Testis (tissue), 2 donors: ENCODE measurements at regions not wholly inside any gene's neighbourhood (a gene's known extent, or its start where the extent isn't known, plus 50 kb on each side); places are given as distances from the start of the nearest gene placed in this dataset.

Source experiments
- DNase-seq: peaks from one replicate; pipeline ENCODE4 v3.0.0-alpha.2; 2019
- H3K27ac ChIP-seq, 2 donors: fragments of 200-600 bp; sonication (generic); one replicate each; pipeline ENCODE4 v1.5.1; 2019
- H3K27me3 ChIP-seq: fragments of 200-600 bp; sonication (generic); one replicate; pipeline ENCODE4 v1.5.1; 2019
- H3K36me3 ChIP-seq: fragments of 200-600 bp; sonication (generic); one replicate; pipeline ENCODE4 v1.5.1; 2017; ENCODE audit warnings: low read depth; ENCODE audit errors: missing control alignments
- H3K4me1 ChIP-seq: fragments of 200-600 bp; sonication (generic); one replicate; pipeline ENCODE4 v1.5.1; 2019
- H3K4me3 ChIP-seq, 2 donors: fragments of 200-600 bp; sonication (generic); one replicate each; pipeline ENCODE4 v1.5.1; 2017 to 2019
- H3K9me3 ChIP-seq: fragments of 200-600 bp; sonication (generic); one replicate; pipeline ENCODE4 v1.5.1; 2017
- CTCF ChIP-seq, 3 experiments: fragments of 450-650 bp in 2 of 3; fragments of 200-600 bp in 1 of 3; sonication (generic) in 1 of 3; IDR thresholded peaks; one replicate each; pipeline ENCODE4 v1.5.1; 2016 to 2019; ENCODE audit warnings: antibody characterized with exemption in 3 of 3, mild to moderate bottlenecking in 2 of 3, moderate library complexity in 1 of 3
- POLR2A ChIP-seq: fragments of 450-650 bp; IDR thresholded peaks from one replicate; pipeline ENCODE4 v1.6.1; 2017; ENCODE audit warnings: antibody characterized with exemption, mild to moderate bottlenecking, moderate library complexity
- WGBS, 2 donors: methylation state at CpG; one replicate each; pipeline ENCODE4 v1.1.5; 2018; 5-methylcytosine and 5-hydroxymethylcytosine counted together
- intact Hi-C: fragments of 100-400 bp; cut with DNase I; formaldehyde crosslinking; loops from one replicate; pipeline ENCODE4 v1.15.1; 2023; ENCODE audit warnings: low total_unique reads

DNA sequence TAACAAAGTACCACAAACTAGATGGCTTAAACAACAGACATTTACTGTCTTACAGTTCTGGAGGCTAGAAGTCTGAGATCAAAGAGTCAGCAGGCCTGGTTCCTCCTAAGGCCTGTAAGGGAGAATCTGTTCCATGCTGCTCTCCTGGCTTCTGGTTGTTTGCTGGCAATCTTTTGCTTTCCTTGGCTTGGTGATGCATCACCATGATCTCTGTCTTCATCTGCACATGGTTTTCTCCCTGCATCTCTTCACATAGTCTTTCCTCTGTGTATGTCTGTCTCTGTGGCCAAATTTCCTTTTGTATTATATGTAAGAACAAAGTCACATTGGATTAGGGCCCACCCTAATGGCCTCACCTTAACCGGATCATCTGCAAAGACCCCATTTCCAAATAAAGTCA lies 168.5 kb downstream of the CAPZA3 start:
- no peak overlapping the region for H3K4me3 ChIP-seq
- no peaks in the 10 kb centered on the region for H3K27me3 ChIP-seq
- DNase-seq, result no peak
- no peak for TF ChIP-seq CTCF (IDR thresholded peaks at IDR 0.05)
- TF ChIP-seq POLR2A, result no peak
- WGBS, 2 donors, result 80 to 98% methylated on average over 1 of the region's 1 CpG
- no peaks in the 10 kb centered on the region for H3K4me1 ChIP-seq
- intact Hi-C loops, result no loop called here
- no peaks in the 10 kb centered on the region for H3K9me3 ChIP-seq
- no peak overlapping the region for H3K27ac ChIP-seq
- H3K36me3 ChIP-seq, result no peaks in the 10 kb centered on the region

- H3K27ac ChIP-seq, result no peak overlapping the region
- H3K4me1 ChIP-seq, result no peaks in the 10 kb centered on the region
- no peak overlapping the region for H3K4me3 ChIP-seq
- intact Hi-C loops, result no loop called here
- DNase-seq, result no peak
- 77 to 90% methylated on average over 5 of the region's 5 CpGs for WGBS, 2 donors
- no peaks in the 10 kb centered on the region for H3K9me3 ChIP-seq
- no peaks in the 10 kb centered on the region for H3K36me3 ChIP-seq
- TF ChIP-seq POLR2A (no peak), CTCF (IDR thresholded peaks at IDR 0.05) (no peak)
- H3K27me3 ChIP-seq, result no peaks in the 10 kb centered on the region
Measured at GRCh38 chr12:18907127-18907526, 169.2 kb downstream of the CAPZA3 start.

DNA sequence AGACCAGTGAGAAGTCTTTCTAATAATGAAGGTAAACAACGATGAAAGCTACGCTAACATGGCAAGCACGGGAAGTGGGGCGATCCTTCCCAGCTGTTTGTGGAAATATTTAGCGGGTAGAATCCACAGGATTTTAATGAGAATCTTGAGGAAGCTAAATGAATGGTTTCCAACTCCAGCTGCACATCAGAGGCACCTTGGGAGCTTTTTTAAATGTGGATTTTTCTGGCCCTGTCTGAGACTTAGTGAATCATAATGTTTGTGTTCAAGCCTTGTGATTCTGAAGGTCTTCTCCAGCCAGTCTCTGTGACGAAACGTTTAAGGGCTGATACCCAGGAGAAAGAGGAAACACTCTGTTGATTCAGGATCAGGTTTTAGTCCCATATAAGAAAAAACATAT lies 169.8 kb downstream of the CAPZA3 start:
- intact Hi-C loops, result no loop called here

GRCh38 chr12:18908191-18908590 lies 170.3 kb downstream of the CAPZA3 start:
- no peak for DNase-seq
- TF ChIP-seq POLR2A (no peak), CTCF (IDR thresholded peaks at IDR 0.05) (no peak)
- intact Hi-C loops, result no loop called here

More for the DNA sequence above, 169.8 kb downstream of the CAPZA3 start:
- Histone ChIP-seq H3K27ac (no peak overlapping the region), H3K27me3 (no peaks in the 10 kb centered on the region), H3K4me1 (no peaks in the 10 kb centered on the region), H3K4me3 (no peak overlapping the region), H3K9me3 (no peaks in the 10 kb centered on the region), H3K36me3 (no peaks in the 10 kb centered on the region)
- DNase-seq, result no peak
- WGBS, 2 donors, result 82 to 86% methylated on average over 7 of the region's 7 CpGs
- TF ChIP-seq CTCF (IDR thresholded peaks at IDR 0.05) (no peak), POLR2A (no peak)

GRCh38 chr12:18919871-18920511 lies 182.1 kb downstream of the CAPZA3 start:
- Histone ChIP-seq H3K4me3 (no peak overlapping the region), H3K27me3 (no peaks in the 10 kb centered on the region), H3K9me3 (no peaks in the 10 kb centered on the region), H3K27ac (no peak overlapping the region), H3K36me3 (no peaks in the 10 kb centered on the region), H3K4me1 (no peaks in the 10 kb centered on the region)
- WGBS, 2 donors, result 90 to 95% methylated on average over 1 of the region's 1 CpG
- TF ChIP-seq POLR2A, result no peak
- no peak for TF ChIP-seq CTCF (IDR thresholded peaks at IDR 0.05)
- intact Hi-C loops, result no loop called here
- DNase-seq, result no peak

More at GRCh38 chr12:18908191-18908590, 170.3 kb downstream of the CAPZA3 start:
- no peak overlapping the region for H3K4me3 ChIP-seq
- H3K4me1 ChIP-seq, result no peaks in the 10 kb centered on the region
- H3K36me3 ChIP-seq, result no peaks in the 10 kb centered on the region
- WGBS, 2 donors, result 80 to 91% methylated on average over 4 of the region's 4 CpGs
- no peaks in the 10 kb centered on the region for H3K9me3 ChIP-seq
- H3K27ac ChIP-seq, result no peak overlapping the region
- no peaks in the 10 kb centered on the region for H3K27me3 ChIP-seq
